K562 (cell line): ENCODE measurements at regions not wholly inside any gene's neighbourhood (a gene's known extent, or its start where the extent isn't known, plus 50 kb on each side); places are given as distances from the start of the nearest gene placed in this dataset.

Experiments
- ATAC-seq: fragments of 200-7000 bp; cut with Tn5 transposase; 3 replicates; pipeline ENCODE4 v1.9.1; 2020; ENCODE audit warnings: moderate library complexity
- BruUV-seq: library from RNA; stranded (reverse); fragments of 400-500 nt; replicated peaks from 2 replicates; lab custom pipeline; 2021; lab: Mats Ljungman, UMichigan
- CTCF ChIA-PET: fragments of 300-600 bp; formaldehyde crosslinking; extraction: SDS; loops from one replicate; lab custom pipeline; 2021; ENCODE audit warnings: low intra/inter-chr PET ratio; lab: Yijun Ruan, JAX
- POLR2A ChIA-PET: fragments of 300-600, 350-650 bp; sonication (Branson Sonifier 250); formaldehyde crosslinking; extraction: SDS; loops from one replicate; lab custom pipeline; 2021; ENCODE audit warnings: antibody characterized with exemption, inconsistent platforms; lab: Yijun Ruan, JAX
- DNase-seq, 4 experiments: peaks; one replicate each; pipeline versions ENCODE4 v3.0.0 to v3.0.0-alpha.2; 2011 to 2018; ENCODE audit warnings: low spot score in 3 of 4, mixed read lengths in 3 of 4; ENCODE audit errors: extremely low read depth in 1 of 4
- FAIRE-seq: peaks from 2 replicates; lab custom pipeline; 2011; peaks lifted over from hg19 to GRCh38; lab: Jason Lieb, UNC
- H2AFZ ChIP-seq: 2 replicates; pipeline ENCODE4 v1.6.0; 2011; ENCODE audit warnings: low read depth, low read length, control low read depth, inconsistent platforms
- H3K27ac ChIP-seq: fragments of 200-600 bp; 3 replicates; pipeline ENCODE4 v1.8.0; 2011; ENCODE audit warnings: low read depth, mild to moderate bottlenecking, control low read depth, inconsistent platforms, low read length, moderate library complexity, mixed read lengths; ENCODE audit errors: extremely low read depth
- H3K27me3 ChIP-seq, 2 experiments: fragments of 300-600 bp in 1 of 2; 2 replicates in 1 of 2; 3 replicates in 1 of 2; pipeline versions ENCODE4 v1.6.0 to v1.8.0; 2011; ENCODE audit warnings: inconsistent platforms in 2 of 2, low read length in 2 of 2, mild to moderate bottlenecking in 1 of 2, mixed read lengths in 1 of 2, moderate library complexity in 1 of 2; ENCODE audit not compliant: control insufficient read depth in 2 of 2, insufficient read depth in 2 of 2
- H3K36me3 ChIP-seq: fragments of 300-600 bp; 3 replicates; pipeline ENCODE4 v1.8.0; 2011; ENCODE audit warnings: mild to moderate bottlenecking, low read length, inconsistent platforms; ENCODE audit not compliant: control insufficient read depth, insufficient read depth
- H3K4me1 ChIP-seq, 2 experiments: fragments of 200-600 bp in 1 of 2; replicated peaks in 1 of 2; 2 replicates in 1 of 2; 3 replicates in 1 of 2; pipeline versions ENCODE4 v1.5.1 to v1.8.0; 2011; ENCODE audit warnings: inconsistent platforms in 2 of 2, low read length in 2 of 2, mild to moderate bottlenecking in 1 of 2, mixed read lengths in 1 of 2, moderate library complexity in 1 of 2; ENCODE audit not compliant: control insufficient read depth in 2 of 2, insufficient read depth in 2 of 2
- H3K4me2 ChIP-seq: 2 replicates; pipeline ENCODE4 v1.6.1; 2011; ENCODE audit warnings: low read length, control low read depth, inconsistent platforms, mixed read lengths; ENCODE audit not compliant: insufficient read depth
- H3K4me3 ChIP-seq: fragments of 200-600 bp; sonication (generic), shearing (Covaris generic); 2 replicates; pipeline ENCODE4 v1.5.1; 2016; ENCODE audit warnings: control low read depth, inconsistent platforms
- H3K79me2 ChIP-seq: fragments of 200-600 bp; 3 replicates; pipeline ENCODE4 v1.8.0; 2011; ENCODE audit warnings: low read length, inconsistent platforms; ENCODE audit not compliant: control insufficient read depth, insufficient read depth
- H3K9ac ChIP-seq, 2 experiments: 2 replicates each; pipeline versions ENCODE4 v1.6.0 to v1.6.1; 2011; ENCODE audit warnings: low read depth in 2 of 2, low read length in 2 of 2, control low read depth in 1 of 2, inconsistent platforms in 1 of 2, mild to moderate bottlenecking in 1 of 2, mixed read lengths in 1 of 2; ENCODE audit not compliant: insufficient read depth in 1 of 2
- H3K9me1 ChIP-seq: one replicate; pipeline ENCODE4 v1.6.0; 2011; ENCODE audit warnings: inconsistent platforms, mild to moderate bottlenecking, low read length, moderate library complexity; ENCODE audit not compliant: control insufficient read depth, insufficient read depth
- H3K9me3 ChIP-seq: replicated peaks from 2 replicates; pipeline ENCODE4 v1.5.1; 2011; ENCODE audit warnings: low read depth, low read length, inconsistent platforms; ENCODE audit not compliant: control insufficient read depth, insufficient read depth
- H4K20me1 ChIP-seq: replicated peaks from 2 replicates; pipeline ENCODE4 v1.6.1; 2011; ENCODE audit warnings: low read length, inconsistent platforms, mixed read lengths; ENCODE audit not compliant: control insufficient read depth, insufficient read depth
- C11orf30 ChIP-seq: fragments of 450-650 bp; IDR thresholded peaks from 2 replicates; pipeline ENCODE4 v1.6.1; 2016; ENCODE audit warnings: low read depth, mild to moderate bottlenecking
- MAFF ChIP-seq: IDR thresholded peaks from 2 replicates; pipeline ENCODE4 v1.6.1; 2012; ENCODE audit warnings: low read length, improper control_type of control experiment
- MAFG ChIP-seq: fragments of 450-650 bp; conservative IDR thresholded peaks from 2 replicates; pipeline ENCODE4 v1.6.1; 2016; ENCODE audit warnings: missing genetic modification characterization, missing compliant biosample characterization
- MAFK ChIP-seq: IDR thresholded peaks from 2 replicates; pipeline ENCODE4 v1.6.1; 2011; ENCODE audit warnings: low read length, improper control_type of control experiment
- MED1 ChIP-seq: sonication (generic); formaldehyde crosslinking; IDR thresholded peaks from 2 replicates; pipeline ENCODE4 v1.8.1; 2023; ENCODE audit warnings: missing genetic modification reagents, borderline replicate concordance
- MGA ChIP-seq: fragments of 450-650 bp; IDR thresholded peaks from 2 replicates; pipeline ENCODE4 v1.6.1; 2016; ENCODE audit warnings: mild to moderate bottlenecking, moderate library complexity
- STAT5B ChIP-seq: fragments of 250-450 bp; sonication (Bioruptor Pico); IDR thresholded peaks from 2 replicates; pipeline ENCODE4 v1.8.0; 2021; ENCODE audit warnings: mild to moderate bottlenecking, inconsistent platforms
- ZNF316 ChIP-seq: fragments of 450-650 bp; IDR thresholded peaks from 2 replicates; pipeline ENCODE4 v1.6.1; 2016
- ZNF324 ChIP-seq: fragments of 250-450 bp; sonication (Bioruptor Pico); IDR thresholded peaks from 2 replicates; pipeline ENCODE4 v1.4.0; 2020; ENCODE audit warnings: mild to moderate bottlenecking
- WGBS: fragments of 100-300 bp; shearing (Covaris generic); methylation state at CpG from one replicate; pipeline ENCODE4 v1.1.6; 2016; ENCODE audit warnings: low coverage, mixed read lengths; ENCODE audit not compliant: insufficient coverage; ENCODE audit errors: missing lambda C conversion rate; 5-methylcytosine and 5-hydroxymethylcytosine counted together
- in situ Hi-C: fragments of 300-500 bp; cut with MboI; formaldehyde crosslinking; loops from 4 replicates; pipeline ENCODE4 v1.15.0; 2018; ENCODE audit warnings: inconsistent platforms, mixed read lengths
- intact Hi-C: fragments of 100-400 bp; cut with micrococcal nuclease; formaldehyde crosslinking; loops from 2 replicates; pipeline ENCODE4 v1.14.2; 2022

GRCh38 chr4:123671636-123672404, 275.2 kb downstream of the SPRY1 start:
- in situ Hi-C loops: no loop called here

More at GRCh38 chr4:123671636-123672404, 275.2 kb downstream of the SPRY1 start:
- Histone ChIP-seq H3K79me2 (no peaks in the 10 kb centered on the region), H3K4me3 (no peak overlapping the region), H3K27me3 (no peaks in the 10 kb centered on the region), H3K9ac (no peak overlapping the region), H4K20me1 (no peaks in the 10 kb centered on the region), H3K4me1 (no peaks in the 10 kb centered on the region), H3K9me1 (no peaks in the 10 kb centered on the region), H3K27ac (no peak overlapping the region), H3K9me3 (no peaks in the 10 kb centered on the region), H2AFZ (no peak overlapping the region), H3K36me3 (no peaks in the 10 kb centered on the region), H3K4me2 (no peak overlapping the region)
- POLR2A ChIA-PET: no interaction called here
- BruUV-seq: no TSS peak
- WGBS: 4% methylated on average over 4 of the region's 4 CpGs
- DNase-seq (no peak), ATAC-seq (no peak), FAIRE-seq (no peak)
- CTCF ChIA-PET: no interaction called here
- TF ChIP-seq MED1 (CRISPR knock-in tag) (no peak), MAFF (peak; percentile 62; the same call in 1 of the 2 replicates), MGA (no peak), ZNF324 (CRISPR knock-in tag) (no peak), MAFK (peak; percentile 60), C11orf30 (peak; percentile 75), ZNF316 (peak; percentile 86), MAFG (peak; percentile 52), STAT5B (CRISPR knock-in tag) (no peak)
- intact Hi-C loops: loop anchor here (10.0 kb wide), 1 partner anchor 593 kb away; no protein-coding TSS in a partner anchor
